Panc1 (cell line): ENCODE measurements at regions not wholly inside any gene's neighbourhood (a gene's known extent, or its start where the extent isn't known, plus 50 kb on each side); places are given as distances from the start of the nearest gene placed in this dataset.
"Not testable (repeated sequence)": the region's sequence is repeated elsewhere in the genome, so short reads cannot be mapped to it uniquely, and the experiment has no call there.

Experiments used
- ATAC-seq: fragments of 200-7000 bp; cut with Tn5 transposase; 2 replicates; pipeline ENCODE4 v1.9.1; 2020; ENCODE audit warnings: mild to moderate bottlenecking, moderate library complexity
- BruUV-seq: library from RNA; stranded (reverse); fragments of 400-500 nt; replicated peaks from 2 replicates; lab custom pipeline; 2021; lab: Mats Ljungman, UMichigan
- CTCF ChIA-PET: fragments of 300-600 bp; sonication (Branson Sonifier 250); formaldehyde crosslinking; loops from one replicate; lab custom pipeline; 2022; ENCODE audit warnings: antibody characterized with exemption; lab: Charles Lee
- POLR2A ChIA-PET: fragments of 300-600 bp; sonication (Branson Sonifier 250); formaldehyde crosslinking; loops from one replicate; lab custom pipeline; 2022; ENCODE audit warnings: antibody characterized with exemption; lab: Charles Lee
- DNase-seq: peaks from one replicate; pipeline ENCODE4 v3.0.0-alpha.2; 2010; ENCODE audit warnings: low read depth, low spot score
- H3K27ac ChIP-seq: 2 replicates; pipeline ENCODE4 v1.5.1; 2011; ENCODE audit warnings: mild to moderate bottlenecking, low read length, inconsistent platforms
- H3K27me3 ChIP-seq: fragments of 200-500 bp; sonication (Bioruptor generic); 2 replicates; pipeline ENCODE4 v1.6.0; 2014; ENCODE audit warnings: low read length, inconsistent platforms; ENCODE audit not compliant: control insufficient read depth, insufficient read depth
- H3K36me3 ChIP-seq: fragments of 200-500 bp; sonication (Bioruptor generic); 2 replicates; pipeline ENCODE4 v1.5.1; 2014; ENCODE audit warnings: inconsistent platforms, mild to moderate bottlenecking, low read length, moderate library complexity; ENCODE audit not compliant: control insufficient read depth, insufficient read depth
- H3K4me1 ChIP-seq: 2 replicates; pipeline ENCODE4 v1.5.1; 2011; ENCODE audit warnings: inconsistent platforms, mild to moderate bottlenecking, low read length, moderate library complexity; ENCODE audit not compliant: control insufficient read depth, insufficient read depth
- H3K4me3 ChIP-seq, 2 experiments: 2 replicates each; pipeline ENCODE4 v1.5.1; 2011 to 2012; ENCODE audit warnings: low read depth in 2 of 2, low read length in 2 of 2, mild to moderate bottlenecking in 2 of 2, inconsistent platforms in 1 of 2, moderate library complexity in 1 of 2
- H3K9me3 ChIP-seq: fragments of 200-500 bp; sonication (Bioruptor generic); 2 replicates; pipeline ENCODE4 v1.5.1; 2014; ENCODE audit warnings: low read depth, mild to moderate bottlenecking, inconsistent platforms, low read length, moderate library complexity; ENCODE audit not compliant: control insufficient read depth, insufficient read depth
- CTCF ChIP-seq: fragments of 450-650 bp; IDR thresholded peaks from 2 replicates; pipeline ENCODE4 v1.5.1; 2017; ENCODE audit warnings: mild to moderate bottlenecking
- POLR2AphosphoS5 ChIP-seq: IDR thresholded peaks from 2 replicates; pipeline ENCODE4 v1.6.1; 2012; ENCODE audit warnings: mild to moderate bottlenecking, low read depth, low read length, moderate library complexity
- REST ChIP-seq, 2 experiments: IDR thresholded peaks; 2 replicates each; pipeline ENCODE4 v1.6.1; 2011 to 2012; ENCODE audit warnings: low read depth in 2 of 2, control low read depth in 1 of 2, low read length in 1 of 2, mild to moderate bottlenecking in 1 of 2, moderate library complexity in 1 of 2; ENCODE audit not compliant: insufficient read depth in 1 of 2
- SIN3A ChIP-seq: IDR thresholded peaks from 2 replicates; pipeline ENCODE4 v1.6.1; 2012; ENCODE audit warnings: low read depth, mild to moderate bottlenecking, low read length, moderate library complexity, borderline replicate concordance; ENCODE audit not compliant: insufficient read depth
- TCF7L2 ChIP-seq: IDR thresholded peaks from 2 replicates; pipeline ENCODE4 v1.6.1; 2011; ENCODE audit warnings: mild to moderate bottlenecking, low read depth, low read length, inconsistent platforms
- in situ Hi-C: cut with HindIII; loops from 2 replicates; pipeline ENCODE4 v1.10.0; 2016; ENCODE audit warnings: low sequenced_read_pairs, low pct_unique_long_range_greater_than_20kb
- intact Hi-C: fragments of 100-400 bp; cut with micrococcal nuclease; formaldehyde crosslinking; loops from one replicate; pipeline ENCODE4 v1.10.0; 2022; ENCODE audit not compliant: unreplicated experiment

- POLR2A ChIA-PET = no interaction called here
Observed at GRCh38 chr6:170221052-170221752, 69.7 kb downstream of the DLL1 start.

GRCh38 chr6:170213637-170214018 lies 77.2 kb downstream of the DLL1 start:
- H3K9me3 ChIP-seq, intact Hi-C loops, H3K4me3 ChIP-seq, CTCF ChIA-PET, DNase-seq, POLR2A ChIA-PET, H3K36me3 ChIP-seq, H3K27ac ChIP-seq, ATAC-seq, H3K4me1 ChIP-seq, BruUV-seq, in situ Hi-C loops, H3K27me3 ChIP-seq: not testable (repeated sequence)

More at GRCh38 chr6:170221052-170221752, 69.7 kb downstream of the DLL1 start:
- Histone ChIP-seq H3K27ac (no peak overlapping the region), H3K36me3 (no peaks in the 10 kb centered on the region), H3K9me3 (no peaks in the 10 kb centered on the region), H3K4me3 (no peak overlapping the region), H3K4me1 (no peaks in the 10 kb centered on the region; the same call in 1 of the 2 replicates), H3K27me3 (no peaks in the 10 kb centered on the region)
- CTCF ChIA-PET = no interaction called here
- DNase-seq (no peak), ATAC-seq (peak; percentile 43; the same call in 1 of the 2 replicates)
- intact Hi-C loops = no loop called here
- no TSS peak for BruUV-seq
- in situ Hi-C loops = no loop called here
- TF ChIP-seq POLR2AphosphoS5 (no peak), REST (IDR thresholded peaks at IDR 0.05; ENCODE audit: insufficient read depth in 1 of 2, low read depth in 2 of 2, low read length in 1 of 2) (no peak), SIN3A (no peak), CTCF (no peak), TCF7L2 (no peak)

- intact Hi-C loops (no loop called here), in situ Hi-C loops (no loop called here)
- H3K27ac ChIP-seq = no peak overlapping the region
- H3K36me3 ChIP-seq = no peaks in the 10 kb centered on the region
- ATAC-seq (no peak), DNase-seq (no peak)
- TF ChIP-seq SIN3A = no peak
- no peak for TF ChIP-seq TCF7L2
- ChIA-PET CTCF (no interaction called here), POLR2A (no interaction called here)
- H3K4me3 ChIP-seq = no peak overlapping the region
- no peaks in the 10 kb centered on the region for H3K9me3 ChIP-seq
- BruUV-seq = no TSS peak
- no peaks in the 10 kb centered on the region for H3K4me1 ChIP-seq
- H3K27me3 ChIP-seq = peaks cover 7% of the 10 kb centered on the region
Observed at GRCh38 chr6:170212956-170213636, 77.8 kb downstream of the DLL1 start.
